Naive thymus-derived CD4-positive, alpha-beta T cell (primary cell): ENCODE measurements at regions not wholly inside any gene's neighbourhood (a gene's known extent, or its start where the extent isn't known, plus 50 kb on each side); places are given as distances from the start of the nearest gene placed in this dataset.
"Not testable (repeated sequence)": the region's sequence is repeated elsewhere in the genome, so short reads cannot be mapped to it uniquely, and the experiment has no call there.

ENCODE experiments used
- ATAC-seq: fragments of 150-1000 bp; cut with Tn5 transposase; 2 replicates; pipeline ENCODE4 v1.10.0; 2021; ENCODE audit warnings: mild to moderate bottlenecking, moderate library complexity
- CTCF ChIA-PET: fragments of 350-600 bp; sonication (Branson Sonifier 250); formaldehyde crosslinking; loops from one replicate; lab custom pipeline; 2021; ENCODE audit warnings: antibody characterized with exemption; lab: Charles Lee
- POLR2A ChIA-PET: fragments of 350-600 bp; sonication (Branson Sonifier 250); formaldehyde crosslinking; loops from one replicate; lab custom pipeline; 2021; ENCODE audit warnings: antibody characterized with exemption, inconsistent platforms; lab: Charles Lee
- DNase-seq, 9 donors: peaks; one replicate each; pipeline versions ENCODE4 v3.0.0 to v3.0.0-alpha.2; 2020 to 2022; ENCODE audit warnings: mixed read lengths in 1 of 9
- H3K27ac ChIP-seq: one replicate; pipeline ENCODE4 v1.7.0; 2013; ENCODE audit warnings: mild to moderate bottlenecking, low read depth, low read length, moderate library complexity
- H3K27me3 ChIP-seq, 2 donors: one replicate each; pipeline ENCODE4 v1.7.0; 2013; ENCODE audit warnings: low read length in 2 of 2, mild to moderate bottlenecking in 2 of 2, moderate library complexity in 2 of 2; ENCODE audit not compliant: control insufficient read depth in 2 of 2, insufficient read depth in 2 of 2
- H3K36me3 ChIP-seq, 3 experiments: 1 replicate in 2 of 3; 2 replicates in 1 of 3; pipeline ENCODE4 v1.7.0; 2013; ENCODE audit warnings: low read length in 3 of 3, mild to moderate bottlenecking in 3 of 3, moderate library complexity in 1 of 3; ENCODE audit not compliant: insufficient read depth in 3 of 3, control insufficient read depth in 2 of 3
- H3K4me1 ChIP-seq, 2 donors: one replicate each; pipeline ENCODE4 v1.7.0; 2013; ENCODE audit warnings: low read length in 2 of 2, mild to moderate bottlenecking in 2 of 2, moderate library complexity in 1 of 2; ENCODE audit not compliant: control insufficient read depth in 2 of 2, insufficient read depth in 2 of 2
- H3K4me3 ChIP-seq: 2 replicates; pipeline ENCODE4 v1.7.0; 2013; ENCODE audit warnings: mild to moderate bottlenecking, low read length
- H3K9me3 ChIP-seq, 3 experiments: 1 replicate in 2 of 3; 2 replicates in 1 of 3; pipeline ENCODE4 v1.7.0; 2013; ENCODE audit warnings: low read length in 3 of 3; ENCODE audit not compliant: control insufficient read depth in 2 of 3
- H3K27ac Mint-ChIP-seq, 9 donors: one replicate each; pipeline ENCODE4 v1.8.0; 2020 to 2022; ENCODE audit warnings: mixed read lengths in 9 of 9, mild to moderate bottlenecking in 8 of 9, moderate library complexity in 5 of 9, inconsistent platforms in 2 of 9
- H3K27me3 Mint-ChIP-seq, 5 donors: one replicate each; pipeline ENCODE4 v1.8.0; 2021 to 2022; ENCODE audit warnings: mixed read lengths in 5 of 5, mild to moderate bottlenecking in 1 of 5
- H3K36me3 Mint-ChIP-seq, 5 donors: one replicate each; pipeline ENCODE4 v1.8.0; 2020 to 2022; ENCODE audit warnings: mixed read lengths in 5 of 5, mild to moderate bottlenecking in 3 of 5, inconsistent platforms in 1 of 5
- H3K4me1 Mint-ChIP-seq, 7 donors: one replicate each; pipeline ENCODE4 v1.8.0; 2020 to 2022; ENCODE audit warnings: mixed read lengths in 7 of 7, mild to moderate bottlenecking in 3 of 7, inconsistent platforms in 1 of 7
- H3K4me3 Mint-ChIP-seq, 10 donors: one replicate each; pipeline ENCODE4 v1.8.0; 2020 to 2022; ENCODE audit warnings: mild to moderate bottlenecking in 10 of 10, mixed read lengths in 10 of 10, moderate library complexity in 6 of 10, inconsistent platforms in 2 of 10
- H3K9me3 Mint-ChIP-seq, 11 donors: one replicate each; pipeline ENCODE4 v1.8.0; 2020 to 2022; ENCODE audit warnings: mixed read lengths in 11 of 11, mild to moderate bottlenecking in 4 of 11, inconsistent platforms in 1 of 11, moderate library complexity in 1 of 11
- intact Hi-C, 2 donors: fragments of 100-400 bp; cut with micrococcal nuclease; formaldehyde crosslinking; loops; one replicate each; pipeline ENCODE4 v1.15.1; 2023

- CTCF ChIA-PET = no interaction called here
- no peaks in the 10 kb centered on the region for H3K27me3 ChIP-seq
- intact Hi-C loops = no loop called here
- H3K36me3 ChIP-seq = no peaks in the 10 kb centered on the region
- Mint-ChIP-seq H3K27ac (no peak overlapping the region), H3K4me3 (no peak overlapping the region), H3K9me3 (peaks cover 3 to 22% (median 9%) of the 10 kb centered on the region in 11 donors), H3K4me1 (peaks cover 0 to 2% (median 0%) of the 10 kb centered on the region in 7 donors), H3K36me3 (peaks cover 0 to 41% (median 0%) of the 10 kb centered on the region in 5 donors), H3K27me3 (peaks cover 0 to 10% (median 0%) of the 10 kb centered on the region in 5 donors)
- no peaks in the 10 kb centered on the region for H3K4me1 ChIP-seq
- DNase-seq (no peak), ATAC-seq (no peak)
- no peaks in the 10 kb centered on the region for H3K9me3 ChIP-seq
- POLR2A ChIA-PET = no interaction called here
- no peak overlapping the region for H3K27ac ChIP-seq
- no peak overlapping the region for H3K4me3 ChIP-seq
Observed at GRCh38 chr19:28367146-28367545, 845.8 kb downstream of the UQCRFS1 start.

- DNase-seq = no peak
- peaks cover 0 to 15% (median 2%) of the 10 kb centered on the region in 11 donors for H3K9me3 Mint-ChIP-seq
- H3K4me1 ChIP-seq = no peaks in the 10 kb centered on the region
- H3K4me1 Mint-ChIP-seq = no peaks in the 10 kb centered on the region
- H3K36me3 ChIP-seq = no peaks in the 10 kb centered on the region
- POLR2A ChIA-PET = no interaction called here
- peaks cover 0 to 2% (median 0%) of the 10 kb centered on the region in 5 donors for H3K27me3 Mint-ChIP-seq
- no peak for ATAC-seq
- H3K4me3 Mint-ChIP-seq = no peak overlapping the region
- H3K36me3 Mint-ChIP-seq = peaks cover 0 to 26% (median 0%) of the 10 kb centered on the region in 5 donors
- H3K27me3 ChIP-seq = no peaks in the 10 kb centered on the region
- CTCF ChIA-PET = no interaction called here
- no peak overlapping the region for H3K27ac Mint-ChIP-seq
- no peak overlapping the region for H3K27ac ChIP-seq
- H3K9me3 ChIP-seq = no peaks in the 10 kb centered on the region
- intact Hi-C loops = no loop called here
- H3K4me3 ChIP-seq = no peak overlapping the region
Observed at GRCh38 chr19:28363254-28363653, 849.7 kb downstream of the UQCRFS1 start.

- no peaks in the 10 kb centered on the region for H3K27me3 ChIP-seq
- no peak overlapping the region for H3K4me3 Mint-ChIP-seq
- H3K4me3 ChIP-seq = no peak overlapping the region
- no peak overlapping the region for H3K27ac Mint-ChIP-seq
- H3K4me1 ChIP-seq = no peaks in the 10 kb centered on the region
- no peaks in the 10 kb centered on the region for H3K4me1 Mint-ChIP-seq
- ChIA-PET POLR2A (interaction anchor here (0.7 kb wide), 1 partner anchor 381 kb away, joined by 3 read pairs; no protein-coding TSS in a partner anchor), CTCF (no interaction called here)
- no peaks in the 10 kb centered on the region for H3K27me3 Mint-ChIP-seq
- H3K9me3 ChIP-seq = no peaks in the 10 kb centered on the region
- H3K36me3 Mint-ChIP-seq = peaks cover 0 to 23% (median 0%) of the 10 kb centered on the region in 5 donors
- no peaks in the 10 kb centered on the region for H3K36me3 ChIP-seq
- intact Hi-C loops = no loop called here
- no peak overlapping the region for H3K27ac ChIP-seq
- no peak for DNase-seq
- ATAC-seq = no peak
- H3K9me3 Mint-ChIP-seq = peaks cover 0 to 23% (median 5%) of the 10 kb centered on the region in 11 donors
Observed at GRCh38 chr19:28359431-28360414, 853.2 kb downstream of the UQCRFS1 start.

- Mint-ChIP-seq H3K36me3 (peaks cover 0 to 23% (median 0%) of the 10 kb centered on the region in 5 donors), H3K27me3 (no peaks in the 10 kb centered on the region), H3K27ac (no peak overlapping the region), H3K4me1 (no peaks in the 10 kb centered on the region), H3K9me3 (peaks cover 1 to 22% (median 5%) of the 10 kb centered on the region in 11 donors), H3K4me3 (no peak overlapping the region)
- ChIA-PET POLR2A (no interaction called here), CTCF (no interaction called here)
- H3K27me3 ChIP-seq = no peaks in the 10 kb centered on the region
- no peaks in the 10 kb centered on the region for H3K9me3 ChIP-seq
- no peak overlapping the region for H3K27ac ChIP-seq
- no peak overlapping the region for H3K4me3 ChIP-seq
- DNase-seq (no peak), ATAC-seq (no peak)
- no peaks in the 10 kb centered on the region for H3K36me3 ChIP-seq
- intact Hi-C loops = no loop called here
- H3K4me1 ChIP-seq = no peaks in the 10 kb centered on the region
Observed at GRCh38 chr19:28358633-28359032, 854.3 kb downstream of the UQCRFS1 start.

- no peak for ATAC-seq
- Histone ChIP-seq H3K9me3 (peaks cover 0 to 6% (median 0%) of the 10 kb centered on the region in 3 experiments), H3K4me1 (no peaks in the 10 kb centered on the region), H3K27me3 (no peaks in the 10 kb centered on the region), H3K4me3 (no peak overlapping the region), H3K36me3 (no peaks in the 10 kb centered on the region), H3K27ac (no peak overlapping the region)
- Mint-ChIP-seq H3K9me3 (peaks cover 1 to 47% (median 20%) of the 10 kb centered on the region in 11 donors), H3K36me3 (peaks cover 0 to 45% (median 3%) of the 10 kb centered on the region in 5 donors), H3K4me3 (no peak overlapping the region), H3K4me1 (peaks cover 0 to 8% (median 0%) of the 10 kb centered on the region in 7 donors), H3K27ac (peak overlapping the region in 1 of 9 donors; percentile 48), H3K27me3 (no peaks in the 10 kb centered on the region)
- no peak for DNase-seq
- POLR2A ChIA-PET = no interaction called here
- CTCF ChIA-PET = no interaction called here
- intact Hi-C loops = no loop called here
Observed at GRCh38 chr19:28351761-28352160, 861.2 kb downstream of the UQCRFS1 start.

- POLR2A ChIA-PET, CTCF ChIA-PET, H3K27me3 ChIP-seq, H3K27me3 Mint-ChIP-seq, H3K27ac ChIP-seq, H3K36me3 ChIP-seq, H3K4me1 ChIP-seq, H3K27ac Mint-ChIP-seq, intact Hi-C loops, DNase-seq, ATAC-seq, H3K4me1 Mint-ChIP-seq, H3K4me3 Mint-ChIP-seq, H3K4me3 ChIP-seq, H3K9me3 ChIP-seq: not testable (repeated sequence)
- H3K36me3 Mint-ChIP-seq = peaks cover 0 to 45% (median 3%) of the 10 kb centered on the region in 5 donors
- H3K9me3 Mint-ChIP-seq = peaks cover 1 to 47% (median 20%) of the 10 kb centered on the region in 11 donors
Observed at GRCh38 chr19:28351321-28351720, 861.6 kb downstream of the UQCRFS1 start.
